H1 (cell line): ENCODE measurements at regions not wholly inside any gene's neighbourhood (a gene's known extent, or its start where the extent isn't known, plus 50 kb on each side); places are given as distances from the start of the nearest gene placed in this dataset.

ENCODE experiments used
- CTCF ChIA-PET: fragments of 300-600 bp; sonication (Branson Sonifier 250); formaldehyde crosslinking; loops from one replicate; lab custom pipeline; 2021; ENCODE audit not compliant: partially characterized antibody; lab: Charles Lee
- POLR2A ChIA-PET: fragments of 300-600 bp; sonication (Branson Sonifier 250); formaldehyde crosslinking; loops from one replicate; lab custom pipeline; 2021; ENCODE audit warnings: inconsistent platforms; ENCODE audit not compliant: partially characterized antibody; lab: Charles Lee
- DNase-seq, 2 experiments: peaks; one replicate each; pipeline versions ENCODE4 v3.0.0 to v3.0.0-alpha.2; 2010 to 2022; ENCODE audit warnings: low spot score in 2 of 2, low read depth in 1 of 2, mixed read lengths in 1 of 2
- FAIRE-seq: peaks from 2 replicates; lab custom pipeline; 2011; peaks lifted over from hg19 to GRCh38; lab: Jason Lieb, UNC
- H2AFZ ChIP-seq: 2 replicates; pipeline ENCODE4 v1.8.1; 2012; ENCODE audit warnings: low read length, inconsistent platforms
- H2AK5ac ChIP-seq: 2 replicates; pipeline ENCODE4 v1.6.1; 2013; ENCODE audit warnings: low read depth, low read length
- H2BK120ac ChIP-seq: replicated peaks from 2 replicates; pipeline ENCODE3; 2013; ENCODE audit warnings: low read depth, low read length, inconsistent platforms
- H2BK12ac ChIP-seq: 2 replicates; pipeline ENCODE4 v1.6.1; 2013; ENCODE audit warnings: low read depth, low read length
- H2BK15ac ChIP-seq: 2 replicates; pipeline ENCODE4 v1.6.1; 2013; ENCODE audit warnings: low read length
- H2BK20ac ChIP-seq: 2 replicates; pipeline ENCODE4 v1.6.1; 2013; ENCODE audit warnings: low read length
- H2BK5ac ChIP-seq: 2 replicates; pipeline ENCODE4 v1.6.1; 2013; ENCODE audit warnings: low read depth, low read length
- H3K14ac ChIP-seq: 2 replicates; pipeline ENCODE4 v1.6.1; 2013; ENCODE audit warnings: inconsistent platforms; ENCODE audit not compliant: insufficient read length
- H3K18ac ChIP-seq: 2 replicates; pipeline ENCODE4 v1.6.1; 2013; ENCODE audit warnings: low read length; ENCODE audit errors: extremely low read depth
- H3K23ac ChIP-seq: 2 replicates; pipeline ENCODE4 v1.6.1; 2013; ENCODE audit warnings: inconsistent platforms; ENCODE audit not compliant: insufficient read length
- H3K23me2 ChIP-seq: 2 replicates; pipeline ENCODE4 v1.6.1; 2013; ENCODE audit warnings: low read depth, low read length
- H3K27ac ChIP-seq: 2 replicates; pipeline ENCODE4 v1.6.1; 2011; ENCODE audit warnings: low read depth, low read length, inconsistent platforms
- H3K27me3 ChIP-seq, 4 experiments: replicated peaks in 1 of 4; 1 replicate in 1 of 4; 2 replicates in 3 of 4; pipeline versions ENCODE4 v1.6.1 to v1.8.1; 2011 to 2013; ENCODE audit warnings: low read length in 3 of 4, mild to moderate bottlenecking in 3 of 4, inconsistent platforms in 2 of 4, mixed read lengths in 2 of 4, moderate library complexity in 1 of 4; ENCODE audit not compliant: control insufficient read depth in 3 of 4, insufficient read depth in 3 of 4; ENCODE audit errors: extremely low read depth in 1 of 4
- H3K36me3 ChIP-seq, 4 experiments: 2 replicates each; pipeline versions ENCODE4 v1.6.1 to v1.8.1; 2011 to 2013; ENCODE audit warnings: mild to moderate bottlenecking in 4 of 4, low read length in 3 of 4, moderate library complexity in 2 of 4, control low read depth in 1 of 4, inconsistent platforms in 1 of 4; ENCODE audit not compliant: insufficient read depth in 4 of 4, control insufficient read depth in 2 of 4
- H3K4ac ChIP-seq: replicated peaks from 2 replicates; pipeline ENCODE3; 2013; ENCODE audit warnings: low read length, low read depth, mixed read lengths, inconsistent platforms; ENCODE audit not compliant: insufficient read length
- H3K4me1 ChIP-seq, 4 experiments: replicated peaks in 1 of 4; 1 replicate in 1 of 4; 2 replicates in 3 of 4; pipeline versions ENCODE4 v1.6.1 to v1.8.1; 2011 to 2013; ENCODE audit warnings: low read length in 3 of 4, inconsistent platforms in 2 of 4, mixed read lengths in 1 of 4; ENCODE audit not compliant: insufficient read depth in 4 of 4, control insufficient read depth in 3 of 4
- H3K4me2 ChIP-seq, 2 experiments: 2 replicates each; pipeline versions ENCODE4 v1.6.1 to v1.8.1; 2011 to 2013; ENCODE audit warnings: low read depth in 2 of 2, low read length in 2 of 2, control low read depth in 1 of 2, inconsistent platforms in 1 of 2, mild to moderate bottlenecking in 1 of 2; ENCODE audit not compliant: insufficient read depth in 1 of 2
- H3K4me3 ChIP-seq, 4 experiments: fragments of 200-600, 300-600 bp in 1 of 4; sonication (generic), shearing (Covaris generic), sonication (Bioruptor Twin) in 1 of 4; 2 replicates each; pipeline versions ENCODE4 v1.5.1 to v1.8.1; 2011 to 2016; ENCODE audit warnings: low read length in 4 of 4, low read depth in 3 of 4, control low read depth in 2 of 4, inconsistent platforms in 2 of 4, mild to moderate bottlenecking in 2 of 4, mixed read lengths in 1 of 4, moderate library complexity in 1 of 4; ENCODE audit not compliant: insufficient read depth in 2 of 4; ENCODE audit errors: extremely low read depth in 1 of 4
- H3K56ac ChIP-seq: replicated peaks from 2 replicates; pipeline ENCODE3; 2013; ENCODE audit warnings: low read depth, mild to moderate bottlenecking, mixed read lengths, low read length, inconsistent platforms; ENCODE audit not compliant: insufficient read length
- H3K79me1 ChIP-seq: 2 replicates; pipeline ENCODE4 v1.6.1; 2013; ENCODE audit warnings: low read depth, low read length, control low read depth
- H3K79me2 ChIP-seq, 2 experiments: 2 replicates each; pipeline versions ENCODE4 v1.6.1 to v1.8.1; 2012 to 2013; ENCODE audit warnings: low read length in 2 of 2, mild to moderate bottlenecking in 2 of 2, inconsistent platforms in 1 of 2; ENCODE audit not compliant: insufficient read depth in 2 of 2, control insufficient read depth in 1 of 2
- H3K9ac ChIP-seq, 4 experiments: replicated peaks in 1 of 4; 1 replicate in 1 of 4; 2 replicates in 3 of 4; pipeline versions ENCODE4 v1.6.1 to v1.8.1; 2011 to 2013; ENCODE audit warnings: low read depth in 3 of 4, low read length in 3 of 4, control low read depth in 2 of 4, mild to moderate bottlenecking in 2 of 4, moderate library complexity in 2 of 4, inconsistent platforms in 1 of 4; ENCODE audit errors: extremely low read depth in 1 of 4
- H3K9me3 ChIP-seq, 2 experiments: 2 replicates each; pipeline versions ENCODE4 v1.6.1 to v1.8.1; 2012 to 2013; ENCODE audit warnings: mild to moderate bottlenecking in 2 of 2, moderate library complexity in 2 of 2, control low read depth in 1 of 2, inconsistent platforms in 1 of 2, low read depth in 1 of 2, low read length in 1 of 2, mixed read lengths in 1 of 2; ENCODE audit not compliant: insufficient read depth in 2 of 2
- H4K20me1 ChIP-seq, 2 experiments: replicated peaks in 1 of 2; 2 replicates each; pipeline versions ENCODE3 to v1.8.1; 2011 to 2013; ENCODE audit warnings: inconsistent platforms in 2 of 2, low read length in 2 of 2, mild to moderate bottlenecking in 1 of 2; ENCODE audit not compliant: insufficient read depth in 2 of 2, control insufficient read depth in 1 of 2
- H4K5ac ChIP-seq: 2 replicates; pipeline ENCODE4 v1.6.1; 2013; ENCODE audit warnings: low read length, low read depth, mixed read lengths, inconsistent platforms; ENCODE audit not compliant: insufficient read length
- H4K8ac ChIP-seq: 2 replicates; pipeline ENCODE4 v1.8.0; 2013; ENCODE audit warnings: mild to moderate bottlenecking, moderate library complexity, low read length, inconsistent platforms; ENCODE audit not compliant: insufficient read depth; ENCODE audit errors: extremely low read depth
- H4K91ac ChIP-seq: replicated peaks from 2 replicates; pipeline ENCODE3; 2013; ENCODE audit warnings: low read length, mixed read lengths, inconsistent platforms; ENCODE audit not compliant: insufficient read length
- BACH1 ChIP-seq: IDR thresholded peaks from 2 replicates; pipeline ENCODE4 v1.6.1; 2012; ENCODE audit warnings: low read length, improper control_type of control experiment
- BRCA1 ChIP-seq: IDR thresholded peaks from 2 replicates; pipeline ENCODE4 v1.6.1; 2012; ENCODE audit warnings: low read depth, low read length, improper control_type of control experiment
- CEBPB ChIP-seq: IDR thresholded peaks from 2 replicates; pipeline ENCODE4 v1.6.1; 2012; ENCODE audit warnings: low read depth, low read length
- CHD1 ChIP-seq: IDR thresholded peaks from 2 replicates; pipeline ENCODE4 v1.6.1; 2012; ENCODE audit warnings: low read depth, low read length, improper control_type of control experiment
- FOSL1 ChIP-seq: IDR thresholded peaks from 2 replicates; pipeline ENCODE4 v1.6.1; 2011; ENCODE audit warnings: mild to moderate bottlenecking, low read depth, low read length, moderate library complexity; ENCODE audit not compliant: insufficient read depth
- KDM1A ChIP-seq: fragments of 200-600, 300-600 bp; sonication (generic); IDR thresholded peaks from 2 replicates; pipeline ENCODE4 v1.7.1; 2016; ENCODE audit warnings: mild to moderate bottlenecking, low read length, borderline replicate concordance
- POLR2AphosphoS5 ChIP-seq: IDR thresholded peaks from 2 replicates; pipeline ENCODE4 v1.6.1; 2011; ENCODE audit warnings: low read depth, low read length
- RAD21 ChIP-seq, 2 experiments: IDR thresholded peaks in 1 of 2; conservative IDR thresholded peaks in 1 of 2; 2 replicates each; pipeline ENCODE4 v1.6.1; 2011; ENCODE audit warnings: low read depth in 2 of 2, low read length in 2 of 2, improper control_type of control experiment in 1 of 2, inconsistent platforms in 1 of 2, mild to moderate bottlenecking in 1 of 2, moderate library complexity in 1 of 2
- SIN3A ChIP-seq, 2 experiments: IDR thresholded peaks in 1 of 2; conservative IDR thresholded peaks in 1 of 2; 2 replicates each; pipeline ENCODE4 v1.6.1; 2011 to 2012; ENCODE audit warnings: low read length in 2 of 2, improper control_type of control experiment in 1 of 2, low read depth in 1 of 2, mild to moderate bottlenecking in 1 of 2
- SUZ12 ChIP-seq: fragments of 200-600 bp; sonication (generic); IDR thresholded peaks from 2 replicates; pipeline ENCODE4 v1.6.1; 2012; ENCODE audit warnings: mild to moderate bottlenecking, inconsistent platforms, low read length, moderate library complexity, mixed read lengths
- TEAD4 ChIP-seq: IDR thresholded peaks from 2 replicates; pipeline ENCODE4 v1.6.1; 2012; ENCODE audit warnings: low read depth, low read length, inconsistent platforms, mixed read lengths
- WGBS, 2 experiments: shearing (Covaris generic) in 1 of 2; methylation state at CpG; one replicate each; pipeline versions ENCODE4 v1.1.6 to v1.1.7; 2013 to 2015; ENCODE audit warnings: low lambda C conversion rate in 2 of 2, mixed read lengths in 2 of 2, inconsistent platforms in 1 of 2, low coverage in 1 of 2, missing lambda C conversion rate in 1 of 2; ENCODE audit not compliant: insufficient replicate concordance in 2 of 2, insufficient coverage in 1 of 2, insufficient read length in 1 of 2; ENCODE audit errors: extremely low coverage in 1 of 2, missing lambda C conversion rate in 1 of 2; 5-methylcytosine and 5-hydroxymethylcytosine counted together

DNA sequence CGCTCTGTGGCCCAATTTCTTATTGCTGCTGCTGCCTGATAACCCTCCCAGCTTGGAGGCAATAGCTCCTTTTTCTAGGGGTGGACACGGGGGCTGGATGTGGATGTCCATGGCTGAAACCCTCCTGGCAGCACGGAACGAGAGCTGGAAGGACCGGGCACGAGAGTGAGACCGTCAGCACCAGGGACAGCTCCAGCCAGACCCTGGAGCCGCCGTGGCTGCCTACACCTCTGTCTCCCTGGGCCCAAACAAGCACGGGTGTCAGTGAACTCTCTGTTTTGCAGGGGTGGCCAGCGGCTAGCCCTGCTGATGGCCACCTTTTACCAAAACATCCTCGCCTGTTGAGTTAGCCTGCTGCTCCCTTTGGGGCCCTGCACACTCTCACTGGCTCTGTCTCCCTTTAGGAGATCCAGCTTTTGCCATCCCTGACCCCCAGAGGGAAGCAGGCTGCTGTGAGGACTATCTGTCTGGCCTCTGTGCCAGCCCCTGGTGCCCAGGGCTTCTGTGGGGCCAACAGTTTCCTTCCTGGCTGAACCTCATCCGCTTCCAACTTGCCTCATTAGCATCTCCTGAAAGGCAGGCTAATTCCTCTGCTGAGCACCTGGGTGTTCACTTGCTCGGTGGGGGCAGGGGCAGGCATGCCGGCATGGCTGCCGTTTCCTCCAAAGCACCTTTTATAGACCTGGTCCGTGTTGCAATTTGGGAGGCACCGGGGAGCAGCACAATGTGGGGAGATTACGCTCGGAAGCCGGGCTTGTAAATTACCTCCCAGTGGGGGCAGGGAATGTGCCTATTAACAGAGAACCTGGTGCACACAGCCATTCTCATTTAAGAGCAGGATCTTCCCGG is 118.1 kb downstream of the ENGASE start:
- no peak overlapping the region for H2BK15ac ChIP-seq
- peaks cover 1% of the 10 kb centered on the region for H3K23me2 ChIP-seq
- peak overlapping the region; percentile 43 for H3K56ac ChIP-seq
- peaks cover 10 to 36% (median 27%) of the 10 kb centered on the region in 4 experiments for H3K4me1 ChIP-seq
- peaks cover 0 to 4% (median 1%) of the 10 kb centered on the region in 4 experiments; a peak in 3 of 7 replicates for H3K27me3 ChIP-seq
- peak overlapping the region; percentile 9 for H4K5ac ChIP-seq
- H3K4me2 ChIP-seq: peak overlapping the region; percentile 37 to 62
- H3K79me1 ChIP-seq: no peaks in the 10 kb centered on the region
- 0 out of 2 replicates have a peak overlapping the region, but pooled peaks have one; percentile 94 for H2BK12ac ChIP-seq
- peak overlapping the region; percentile 72 for H3K27ac ChIP-seq
- H3K36me3 ChIP-seq: no peaks in the 10 kb centered on the region
- H3K23ac ChIP-seq: no peak overlapping the region
- peak overlapping the region; percentile 2 for H3K4ac ChIP-seq
- H4K8ac ChIP-seq: no peak overlapping the region
- H3K9ac ChIP-seq: peak overlapping the region in 2 of 4 experiments; percentile 3 to 16; a peak in 4 of 7 replicates
- DNase-seq: peak; percentile 57 to 91
- H3K4me3 ChIP-seq: peak overlapping the region in 2 of 4 experiments; percentile 20 to 45; a peak in 4 of 8 replicates
- H4K91ac ChIP-seq: peak overlapping the region; percentile 84
- H3K79me2 ChIP-seq: no peaks in the 10 kb centered on the region
- H2BK120ac ChIP-seq: no peak overlapping the region
- ChIA-PET POLR2A (interaction anchor here (0.8 kb wide), 2 partner anchors 8 to 104 kb away, joined by 3 read pairs; no protein-coding TSS in a partner anchor), CTCF (interaction anchor here (0.6 to 9.4 kb wide), 9 partner anchors 11 to 200 kb away, joined by 3 to 272 read pairs (median 5); no protein-coding TSS in a partner anchor)
- H3K14ac ChIP-seq: no peak overlapping the region
- H2AK5ac ChIP-seq: no peak overlapping the region
- H3K18ac ChIP-seq: peak overlapping the region; percentile 89
- H2BK20ac ChIP-seq: no peak overlapping the region; the same call in 1 of the 2 replicates
- WGBS, 2 experiments: 13% methylated on average over 22 of the region's 22 CpGs; no CpG with 5 or more reads in 1 of the 2 experiments
- H2BK5ac ChIP-seq: peak overlapping the region; percentile 82; the same call in 1 of the 2 replicates
- no peaks in the 10 kb centered on the region for H3K9me3 ChIP-seq
- H2AFZ ChIP-seq: no peak overlapping the region
- FAIRE-seq: peak; percentile 52
- no peaks in the 10 kb centered on the region for H4K20me1 ChIP-seq
- TF ChIP-seq CEBPB (peak; percentile 79), CHD1 (no peak), BRCA1 (no peak), SIN3A (conservative IDR thresholded peaks at IDR 0.05 in 1 of 2, IDR thresholded peaks at IDR 0.05 in 1 of 2; ENCODE audit: low read depth in 1 of 2, low read length in 2 of 2) (peak; percentile 84 to 90; a peak in 3 of 4 replicates), POLR2AphosphoS5 (peak; percentile 35; the same call in 1 of the 2 replicates), SUZ12 (no peak), FOSL1 (no peak), TEAD4 (peak; percentile 33; the same call in 1 of the 2 replicates), KDM1A (no peak), BACH1 (peak; percentile 62), RAD21 (IDR thresholded peaks at IDR 0.05 in 1 of 2, conservative IDR thresholded peaks at IDR 0.05 in 1 of 2; ENCODE audit: low read depth in 2 of 2, low read length in 2 of 2) (peak; percentile 1 to 32)
